T-helper 9 cell (primary cell): ENCODE measurements at regions not wholly inside any gene's neighbourhood (a gene's known extent, or its start where the extent isn't known, plus 50 kb on each side); places are given as distances from the start of the nearest gene placed in this dataset.
"Not testable (repeated sequence)": the region's sequence is repeated elsewhere in the genome, so short reads cannot be mapped to it uniquely, and the experiment has no call there.

Experiments used
- DNase-seq: peaks from one replicate; pipeline ENCODE4 v3.0.0-alpha.2; 2020

DNA sequence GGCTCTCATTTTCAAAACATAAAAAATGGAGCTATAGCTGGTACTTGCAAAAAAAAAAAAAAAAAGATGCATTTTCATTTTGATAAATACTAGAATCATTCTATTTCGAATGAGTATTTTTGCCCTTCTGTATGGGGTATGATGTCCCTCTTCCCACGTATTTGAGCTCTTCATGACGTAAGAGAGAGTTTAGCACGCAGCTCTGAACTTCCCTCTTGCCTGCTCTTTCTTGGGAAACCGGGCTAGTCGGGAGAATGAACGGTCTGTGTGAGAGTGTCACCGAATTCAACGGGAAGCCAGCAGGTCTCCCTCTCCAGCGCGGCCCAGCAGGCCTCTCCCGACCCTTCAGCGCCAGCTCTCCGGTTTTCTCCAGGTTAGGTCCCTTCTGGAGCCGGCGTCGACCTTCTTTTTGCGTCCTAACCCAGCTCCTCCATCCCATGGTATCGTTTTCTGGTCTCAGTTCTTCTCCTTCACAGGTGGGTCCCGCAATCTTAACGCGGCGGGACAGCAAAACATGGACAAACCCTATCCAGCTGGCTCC is 159.2 kb upstream of the PITRM1 start:
- DNase-seq = no peak

DNA sequence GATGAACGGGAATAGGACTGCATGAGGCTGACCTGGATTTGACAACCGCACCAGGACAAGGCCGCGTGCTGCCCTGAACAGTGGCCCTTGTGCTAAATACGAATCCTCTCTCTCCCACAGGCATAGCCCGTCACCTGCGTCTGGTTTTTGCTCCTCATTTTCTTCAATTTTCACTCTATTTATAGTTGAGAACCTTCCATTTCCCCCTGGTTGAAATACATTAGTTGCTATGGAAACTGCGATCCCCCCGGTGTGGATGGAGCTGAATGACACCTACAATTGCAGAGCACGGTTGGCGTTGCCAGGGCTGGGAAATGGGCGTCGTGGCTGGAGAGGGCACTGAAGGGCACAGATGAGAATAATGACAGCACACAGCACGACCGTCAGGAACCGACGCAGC is 158.6 kb upstream of the PITRM1 start:
- DNase-seq = no peak

GRCh38 chr10:3330663-3331062 is 158.1 kb upstream of the PITRM1 start:
- no peak for DNase-seq

GRCh38 chr10:3325954-3326750 is 153.6 kb upstream of the PITRM1 start:
- no peak for DNase-seq

DNA sequence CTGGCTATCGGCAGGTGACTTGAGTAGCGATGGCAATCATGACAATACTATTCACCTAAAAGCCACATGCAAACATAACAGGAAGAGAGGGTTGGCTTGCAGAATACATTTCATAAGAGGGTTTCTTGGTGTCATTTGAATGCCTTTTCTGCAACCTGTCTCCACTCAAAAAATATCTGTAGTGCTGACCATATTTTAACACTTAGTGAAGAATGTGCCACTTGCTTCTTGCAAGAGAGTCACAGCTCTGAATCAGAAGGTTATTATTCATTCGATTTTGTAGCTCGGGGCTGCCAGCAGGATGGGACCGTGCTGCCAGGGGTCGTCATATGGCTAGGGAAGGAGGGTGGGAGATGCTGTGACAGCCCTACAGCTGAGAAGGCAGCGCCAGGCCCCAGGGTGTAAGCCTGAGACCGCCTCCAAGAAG is 152.0 kb upstream of the PITRM1 start:
- DNase-seq = no peak

- no peak for DNase-seq
Observed at GRCh38 chr10:3323865-3324498, 151.4 kb upstream of the PITRM1 start.

DNA sequence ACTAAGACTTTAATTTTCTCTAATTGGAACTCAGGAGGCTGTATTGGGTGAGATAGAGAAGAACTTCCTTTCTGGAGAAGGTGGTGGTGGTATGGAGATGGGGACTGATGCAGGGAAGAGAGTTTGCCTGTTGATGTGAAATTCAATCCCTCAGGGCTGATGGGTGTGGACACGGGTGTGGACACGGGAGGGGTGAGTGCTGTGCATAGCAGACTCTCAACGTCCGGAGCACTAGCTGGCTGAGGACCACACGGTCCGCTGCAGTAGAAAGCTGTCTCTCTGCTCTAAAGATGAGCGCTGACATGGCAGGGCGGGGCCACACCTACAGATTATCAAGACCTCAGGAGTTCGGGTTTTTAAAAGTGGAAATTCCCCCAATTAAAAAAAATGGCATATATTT is 148.5 kb upstream of the PITRM1 start:
- DNase-seq = no peak

DNA sequence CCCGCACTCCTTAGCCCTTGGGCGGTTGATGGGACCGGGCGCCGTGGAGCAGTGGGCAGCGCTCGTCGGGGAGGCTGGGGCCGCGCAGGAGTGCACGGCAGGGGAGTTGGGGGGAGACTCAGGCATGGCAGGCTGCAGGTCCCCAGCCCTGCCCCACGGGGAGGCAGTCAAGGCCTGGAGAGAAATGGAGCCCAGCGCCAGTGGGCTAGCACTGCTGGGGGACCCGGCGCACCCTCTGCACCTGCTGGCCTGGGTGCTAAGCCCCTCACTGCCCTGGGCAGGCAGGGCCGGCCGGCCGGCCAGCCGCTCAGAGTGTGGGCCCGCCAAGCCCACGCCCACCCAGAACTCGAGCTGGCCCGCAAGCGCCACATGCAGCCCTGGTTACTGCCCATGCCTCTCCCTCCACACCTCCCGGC is 147.2 kb upstream of the PITRM1 start:
- no peak for DNase-seq

DNA sequence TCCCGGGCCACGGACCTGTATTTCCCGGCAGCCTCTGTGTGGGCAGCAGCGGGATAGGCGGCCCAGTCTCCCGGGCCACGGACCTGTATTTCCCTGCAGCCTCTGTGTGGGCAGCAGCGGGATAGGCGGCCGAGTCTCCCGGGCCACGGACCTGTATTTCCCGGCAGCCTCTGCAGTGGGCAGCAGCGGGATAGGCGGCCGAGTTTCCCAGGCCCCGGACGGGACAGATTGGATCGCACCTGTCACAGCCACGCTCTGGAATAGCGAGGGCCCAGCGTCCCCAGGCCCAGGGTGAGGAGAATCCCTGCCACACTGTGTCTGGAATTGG is 145.9 kb upstream of the PITRM1 start:
- DNase-seq = not testable (repeated sequence)

- not testable (repeated sequence) for DNase-seq
Observed at GRCh38 chr10:3317553-3318479, 145.2 kb upstream of the PITRM1 start.

GRCh38 chr10:3314445-3315085 is 142.0 kb upstream of the PITRM1 start:
- not testable (repeated sequence) for DNase-seq

- DNase-seq = not testable (repeated sequence)
Observed at GRCh38 chr10:3313784-3314444, 141.3 kb upstream of the PITRM1 start.

GRCh38 chr10:3312403-3312940 is 139.9 kb upstream of the PITRM1 start:
- DNase-seq = no peak

DNA sequence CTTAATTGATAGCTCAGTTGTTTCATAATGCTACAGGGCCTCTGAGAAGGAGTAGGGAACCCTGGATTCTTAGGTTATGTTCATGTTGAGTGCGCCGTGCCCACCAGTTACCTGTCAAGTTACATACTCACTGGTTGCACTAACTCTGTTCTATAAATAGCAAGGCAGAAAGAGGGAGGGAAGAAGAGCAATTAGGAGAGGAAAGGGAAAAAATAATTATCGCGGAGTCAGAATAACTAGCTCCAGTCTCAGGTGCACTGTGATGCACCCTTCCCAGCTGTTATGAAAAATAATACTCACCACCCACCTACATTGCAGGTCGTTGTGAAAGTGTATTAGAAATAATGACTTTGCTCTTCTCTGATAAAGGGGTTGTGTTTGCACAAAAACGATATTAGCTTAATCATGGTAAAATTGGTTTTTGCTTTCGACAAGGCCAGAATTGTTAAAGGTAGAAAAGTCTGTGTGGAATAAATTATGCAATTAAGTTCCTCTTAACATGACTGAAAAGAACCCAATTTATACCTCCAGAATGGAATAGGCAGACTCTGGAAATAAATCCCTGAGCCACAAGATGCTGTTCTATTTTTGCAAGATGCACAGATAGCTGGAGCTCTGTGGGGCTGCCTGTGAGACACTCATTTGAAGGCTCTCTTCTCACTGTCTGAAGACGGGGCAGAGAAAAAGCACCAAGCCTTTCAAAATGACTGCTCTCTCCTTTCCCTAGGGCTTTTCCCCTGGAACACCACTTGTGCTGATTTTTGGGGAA is 137.6 kb upstream of the PITRM1 start:
- no peak for DNase-seq

GRCh38 chr10:3306050-3306449 is 133.5 kb upstream of the PITRM1 start:
- no peak for DNase-seq

DNA sequence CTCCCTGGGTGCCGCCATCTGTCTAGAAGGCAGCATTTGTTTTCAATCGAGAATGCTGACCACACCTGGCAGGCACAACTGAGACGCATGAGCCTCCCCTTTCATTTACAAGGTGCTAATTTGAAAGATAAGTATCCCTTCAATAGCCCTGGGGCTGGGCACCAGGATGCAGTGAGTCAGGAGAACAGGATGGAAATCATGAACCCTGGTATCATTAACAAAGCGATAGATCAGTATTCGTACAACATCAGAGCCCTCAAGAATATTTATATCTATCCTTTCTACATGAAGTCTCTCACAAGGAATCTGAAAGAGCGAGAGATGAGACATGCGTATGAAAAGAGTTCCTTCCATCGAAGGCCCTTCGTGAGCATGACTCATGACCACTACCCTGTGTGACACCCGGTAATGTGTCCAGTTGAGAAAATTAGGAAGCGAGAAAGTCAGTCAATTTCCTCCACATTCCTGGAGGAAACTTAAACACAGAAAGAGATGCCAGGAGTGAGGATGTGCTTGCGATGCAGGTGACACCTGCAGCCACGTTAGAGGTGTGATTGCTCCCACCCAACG is 123.1 kb upstream of the PITRM1 start:
- DNase-seq = no peak

DNA sequence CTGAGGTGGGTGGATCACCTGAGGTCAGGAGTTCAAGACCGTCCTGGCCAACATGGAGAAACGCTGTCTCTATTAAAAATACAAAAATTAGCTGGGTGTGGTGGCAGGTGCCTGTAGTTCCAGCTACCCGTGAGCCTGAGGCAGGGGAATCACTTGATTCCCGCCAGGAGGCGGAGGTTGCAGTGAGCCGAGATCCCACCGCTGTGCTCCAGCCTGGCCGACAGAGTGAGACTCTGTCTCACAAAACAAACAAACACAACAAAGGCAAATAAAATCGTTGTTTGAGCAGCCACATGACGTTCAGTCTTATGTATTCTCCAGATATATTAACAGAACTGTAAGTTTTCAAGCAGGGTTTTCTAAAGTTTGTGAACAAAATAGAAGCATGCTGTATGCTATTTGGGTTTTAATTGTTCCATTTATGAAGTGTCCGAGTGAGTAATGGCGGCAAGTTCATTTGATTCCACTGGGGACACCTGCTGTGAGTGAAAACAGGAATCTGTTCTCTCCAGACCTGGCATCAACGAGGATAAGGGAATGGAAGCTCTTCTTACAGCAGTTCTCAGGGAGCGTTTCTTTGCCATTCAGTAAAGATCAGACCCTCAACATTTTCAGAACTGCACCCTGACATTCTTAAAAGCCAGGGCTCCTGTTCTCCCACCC is 122.5 kb upstream of the PITRM1 start:
- DNase-seq = no peak

DNA sequence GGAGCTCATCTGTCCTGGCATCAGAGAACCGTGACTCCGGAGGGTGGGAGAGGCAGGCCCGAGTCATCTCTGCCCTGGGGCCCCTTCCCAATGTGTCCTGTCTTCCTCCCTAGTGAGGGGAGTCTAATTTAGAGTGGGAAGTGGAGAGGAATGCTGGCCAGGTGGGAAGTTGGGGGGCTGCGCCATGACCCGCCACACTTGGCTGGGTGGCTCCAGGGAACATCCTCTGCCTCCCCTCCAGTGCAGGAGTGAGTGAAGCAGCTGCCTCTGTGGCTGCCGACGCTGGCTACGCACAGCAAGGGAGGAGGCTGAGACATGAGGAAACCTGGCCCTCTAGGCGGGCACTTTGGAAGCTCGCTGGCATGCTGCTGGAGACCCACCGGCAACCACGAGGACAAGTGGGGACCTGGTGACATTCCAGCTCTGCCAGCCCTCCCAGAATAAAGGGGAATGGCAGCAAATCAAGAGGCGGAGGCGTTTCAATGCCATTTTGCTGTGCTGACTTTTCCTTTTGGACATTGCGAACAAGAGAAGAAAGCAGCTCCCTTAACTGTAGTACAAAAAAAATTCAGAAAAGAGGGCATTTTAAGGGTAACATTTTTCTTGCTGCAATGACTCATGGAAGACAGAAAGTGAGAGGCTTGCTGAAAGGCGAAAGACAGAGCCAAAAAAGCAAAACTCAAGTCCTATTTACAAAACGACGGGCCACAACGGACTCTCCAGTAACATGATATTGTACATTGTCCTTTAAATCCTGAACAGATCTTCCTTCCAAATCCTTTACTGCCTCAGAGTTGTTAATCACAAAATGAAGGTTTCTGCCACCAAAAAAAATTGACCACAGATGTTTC is 121.2 kb upstream of the PITRM1 start:
- no peak for DNase-seq

- no peak for DNase-seq
Observed at GRCh38 chr10:3292636-3293035, 120.1 kb upstream of the PITRM1 start.
